ENCODE measurements at regions not wholly inside any gene's neighbourhood (a gene's known extent, or its start where the extent isn't known, plus 50 kb on each side); places are given as distances from the start of the nearest gene placed in this dataset.

DNA sequence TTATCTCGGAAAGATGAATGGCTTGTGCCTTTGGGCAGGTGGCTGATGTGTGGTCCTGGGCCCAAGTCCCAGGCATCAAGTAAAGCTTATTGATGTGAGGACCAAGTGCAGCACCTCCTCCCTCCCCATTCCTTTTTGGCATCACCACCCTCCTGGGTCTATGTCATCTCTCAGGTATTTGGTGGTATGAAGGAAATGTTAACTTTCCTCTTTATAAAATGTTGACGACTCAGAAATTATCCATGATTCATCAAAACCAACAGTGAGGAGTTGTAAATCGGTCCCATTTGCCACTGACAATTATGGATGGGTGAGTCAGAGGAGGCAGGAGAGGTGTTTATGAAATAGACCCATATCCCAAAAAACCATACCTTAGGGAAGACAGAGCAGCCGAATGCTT, 229.4 kb upstream of the GATB start:
- DNase-seq (ENCODE audit: low read depth): peak; percentile 68

DNA sequence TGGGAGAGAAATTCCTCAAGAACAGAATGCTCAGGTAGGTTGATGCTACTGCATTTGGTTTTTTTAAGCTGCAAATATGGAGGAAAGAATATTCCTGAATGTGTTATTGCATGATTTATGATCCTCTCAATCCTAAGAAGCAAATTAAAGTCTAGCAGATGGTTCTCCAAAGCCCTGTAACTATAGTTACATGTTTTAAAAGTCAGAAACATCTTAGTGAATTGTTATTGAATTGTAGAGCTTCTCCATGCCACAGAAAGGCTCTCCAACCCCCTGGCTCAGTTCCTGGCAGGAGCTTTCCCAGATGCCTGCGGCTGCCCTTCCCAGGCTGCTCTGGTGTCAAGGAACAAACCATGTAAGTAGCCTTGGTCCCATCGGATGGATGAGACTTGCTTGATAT, 227.8 kb upstream of the GATB start:
- DNase-seq (ENCODE audit: low read depth): no peak

DNA sequence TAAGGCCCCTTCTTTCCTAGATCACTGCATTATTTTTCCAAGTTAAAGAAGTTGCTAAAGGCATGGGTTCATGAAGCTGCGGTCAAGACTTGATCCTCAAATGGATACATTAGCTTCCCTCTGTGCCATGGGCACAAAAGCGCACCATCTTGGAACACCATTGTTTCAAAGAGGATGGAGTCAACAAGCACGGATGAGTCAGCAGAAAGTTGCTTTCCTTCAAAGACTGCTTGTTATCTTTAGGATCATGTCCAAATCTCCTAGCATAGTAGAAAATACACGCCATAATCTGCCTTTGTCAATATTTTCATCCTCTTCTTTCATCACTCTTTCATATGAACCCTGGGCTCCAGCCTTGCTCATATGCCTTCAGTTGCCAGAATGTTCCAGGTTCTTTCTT, 226.8 kb upstream of the GATB start:
- no peak for DNase-seq (ENCODE audit: low read depth)

DNA sequence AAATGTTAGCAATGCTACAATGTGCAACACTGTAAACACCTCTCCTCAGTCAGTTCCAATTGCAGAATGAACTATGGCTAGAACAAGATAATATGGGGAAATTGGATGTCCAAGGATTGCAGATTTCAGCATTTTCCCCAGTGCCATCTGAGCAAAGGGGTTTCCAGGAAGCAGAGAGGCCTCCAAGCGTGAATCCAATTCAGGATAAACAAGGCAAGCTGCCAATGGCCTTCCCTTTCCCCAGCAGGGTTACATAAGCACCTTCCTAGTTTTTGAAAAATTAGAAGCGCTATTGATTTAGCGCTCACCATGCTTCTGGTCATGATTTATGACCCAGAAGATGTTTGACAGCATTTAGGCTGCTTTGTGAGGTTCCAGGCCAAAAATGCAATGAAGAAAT, 223.0 kb upstream of the GATB start:
- DNase-seq (ENCODE audit: low read depth): peak; percentile 21

DNA sequence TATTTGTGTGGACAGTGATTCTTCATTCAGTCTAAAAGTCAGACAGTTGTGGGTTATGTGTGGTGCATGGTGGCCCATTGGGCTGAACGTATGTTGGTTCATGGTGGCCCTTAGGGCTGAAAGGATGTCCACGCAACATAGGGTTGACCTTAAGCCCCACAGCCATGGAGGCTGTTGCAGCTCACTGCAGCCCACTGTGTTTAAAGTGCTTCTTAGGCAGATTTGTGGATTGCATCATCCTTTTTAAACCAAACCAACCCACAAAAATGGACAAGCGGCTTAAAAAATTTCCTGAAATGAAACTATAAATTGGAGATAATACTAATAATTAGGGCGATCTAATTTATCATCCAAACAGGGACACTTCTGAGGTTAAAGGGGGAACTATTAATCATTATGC, 219.0 kb upstream of the GATB start:
- DNase-seq (ENCODE audit: low read depth): no peak

DNA sequence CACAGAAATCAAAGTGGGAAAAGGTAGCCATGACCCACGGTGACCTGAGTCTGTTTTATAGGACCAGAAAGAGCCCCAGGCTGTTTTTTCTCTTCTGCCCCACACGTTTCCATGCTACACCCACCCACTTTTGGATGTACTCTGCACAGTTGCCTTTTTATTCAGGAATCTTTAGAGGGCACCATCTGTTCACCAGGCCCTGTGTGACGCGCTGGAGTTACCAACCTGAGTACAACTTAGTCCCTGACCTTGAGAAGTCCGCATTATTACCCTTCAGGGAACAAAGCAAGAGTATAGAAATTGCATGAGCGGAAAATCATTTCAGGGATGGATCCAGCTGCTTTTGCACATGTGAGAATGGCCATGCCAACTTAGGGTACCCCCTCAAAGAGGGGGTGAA, 207.8 kb upstream of the GATB start:
- no peak for DNase-seq (ENCODE audit: low read depth)

DNA sequence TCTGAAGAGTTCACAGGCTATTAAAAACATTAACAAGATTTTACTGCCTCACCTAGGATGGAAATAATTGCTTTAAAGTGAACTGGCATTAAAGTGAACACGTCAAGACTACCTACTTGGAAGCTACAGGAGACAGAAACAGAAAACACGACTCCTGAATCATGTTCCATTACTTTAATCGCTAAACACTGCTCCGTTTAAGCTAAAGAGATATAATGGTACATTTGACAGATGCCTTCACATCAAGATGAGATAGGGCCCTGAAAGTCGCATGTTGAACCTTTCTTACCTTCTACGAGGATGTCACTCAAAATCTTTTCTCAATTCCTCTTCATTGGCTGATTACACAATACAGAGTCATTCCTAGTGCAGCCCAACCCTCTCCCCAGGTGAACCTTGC, 206.3 kb upstream of the GATB start:
- no peak for DNase-seq (ENCODE audit: low read depth)

DNA sequence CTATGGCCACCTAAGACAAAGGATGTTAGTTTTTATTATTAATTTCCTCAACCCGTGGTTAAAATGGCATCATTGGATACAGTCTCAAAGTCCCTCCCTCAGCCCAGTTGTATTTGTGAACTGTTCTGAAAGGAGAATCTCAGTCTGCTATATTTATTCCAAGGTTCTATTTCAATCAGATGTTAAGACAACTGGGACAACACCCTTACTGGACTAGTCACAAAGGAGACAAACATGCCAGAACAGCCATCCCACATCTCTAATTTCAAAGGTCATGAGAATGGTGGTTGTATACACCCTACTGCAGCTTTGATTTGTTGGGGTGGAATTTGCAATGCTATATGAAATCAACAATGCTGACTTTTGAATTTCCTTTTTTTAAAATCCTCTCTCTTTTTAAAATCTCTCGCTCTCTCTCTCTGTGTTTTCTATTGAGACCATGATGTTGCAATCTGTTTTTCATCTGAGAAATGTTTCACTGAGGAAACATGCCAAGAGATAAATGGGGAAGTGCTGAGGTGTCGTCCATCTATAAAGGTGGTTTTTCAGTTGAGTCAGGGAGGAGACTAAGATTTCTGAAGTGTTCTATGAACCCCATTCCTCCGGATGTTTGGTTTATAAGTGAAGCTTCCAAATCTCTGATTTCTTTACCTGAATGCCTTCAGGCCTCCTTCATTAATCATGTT, 201.5 kb upstream of the GATB start:
- no peak for DNase-seq (ENCODE audit: low read depth)

DNA sequence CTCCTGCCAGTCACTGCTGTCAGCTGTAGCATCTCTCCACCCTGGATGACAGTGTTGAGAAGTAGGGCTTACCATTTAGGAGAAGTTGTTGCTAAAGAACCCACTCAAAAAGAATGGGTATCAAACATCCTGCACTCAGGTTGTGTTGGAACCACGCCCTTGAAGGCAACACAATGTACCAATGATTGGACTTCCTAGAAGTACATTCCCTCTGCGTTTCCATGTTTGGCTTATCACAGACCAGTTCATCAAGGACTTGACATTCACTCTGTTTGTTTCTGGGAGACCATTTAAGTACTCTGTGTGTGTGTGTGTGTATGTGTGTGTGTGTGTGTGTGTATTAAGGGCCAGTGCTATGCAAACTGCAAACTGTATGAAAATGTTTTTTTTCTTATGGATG, 200.6 kb upstream of the GATB start:
- no peak for DNase-seq (ENCODE audit: low read depth)

DNA sequence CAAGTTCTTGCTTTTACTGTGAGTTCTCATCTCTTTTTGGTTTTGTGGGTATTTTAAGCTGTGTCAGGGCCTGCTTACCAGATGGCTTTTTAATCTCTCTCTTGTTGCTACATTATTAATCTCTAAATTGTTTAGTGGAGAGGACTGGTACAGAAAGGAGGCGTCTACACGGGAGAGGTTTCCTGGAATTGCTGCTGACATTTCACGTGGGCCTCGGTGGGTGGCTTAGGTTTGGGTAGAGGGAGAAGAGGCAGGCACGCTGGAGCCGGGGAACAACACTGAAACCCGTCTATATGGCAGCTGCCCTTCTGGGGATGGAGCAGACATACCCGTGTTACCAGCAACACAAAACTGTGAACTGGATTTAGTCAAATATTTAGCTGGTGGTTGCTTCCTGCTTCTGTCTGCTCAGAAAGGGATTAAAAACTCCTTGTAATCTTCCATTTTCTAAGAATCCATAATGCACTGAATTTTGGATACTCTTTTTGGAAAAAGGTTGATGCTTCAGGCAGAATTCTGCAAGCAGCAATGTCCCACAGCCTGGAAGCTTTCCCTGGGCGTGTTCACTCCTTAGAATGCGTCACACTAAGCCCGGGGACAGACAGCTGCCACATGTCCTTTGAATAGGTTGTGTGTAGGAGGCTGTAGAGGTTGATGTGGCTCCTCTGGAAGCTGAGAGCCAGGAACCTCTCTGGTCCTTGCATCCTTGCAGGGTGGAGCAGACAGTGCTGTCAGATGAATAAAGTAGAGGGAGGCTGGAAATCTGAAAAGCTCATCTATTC, 199.8 kb upstream of the GATB start:
- no peak for DNase-seq (ENCODE audit: low read depth)

DNA sequence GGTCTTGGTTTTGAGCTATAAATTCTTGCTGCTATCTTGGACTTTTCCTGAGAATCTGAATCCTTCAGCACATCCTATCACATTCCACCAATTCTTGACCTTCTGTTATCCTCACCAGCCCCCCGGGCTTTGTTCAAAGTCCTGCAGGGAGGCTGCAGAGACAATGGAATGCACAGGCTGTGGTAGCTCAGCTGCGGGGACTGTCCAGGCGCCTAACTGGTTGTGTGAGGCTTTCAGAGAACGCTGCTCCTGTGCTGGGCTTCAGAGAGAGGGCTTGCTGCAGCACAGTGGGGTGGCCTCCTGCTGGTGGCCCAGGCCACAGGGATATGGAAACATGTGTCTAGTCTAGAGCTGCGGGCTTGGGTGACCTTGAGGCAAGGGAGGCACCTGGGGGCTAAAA, 196.3 kb upstream of the GATB start:
- no peak for DNase-seq (ENCODE audit: low read depth)

DNA sequence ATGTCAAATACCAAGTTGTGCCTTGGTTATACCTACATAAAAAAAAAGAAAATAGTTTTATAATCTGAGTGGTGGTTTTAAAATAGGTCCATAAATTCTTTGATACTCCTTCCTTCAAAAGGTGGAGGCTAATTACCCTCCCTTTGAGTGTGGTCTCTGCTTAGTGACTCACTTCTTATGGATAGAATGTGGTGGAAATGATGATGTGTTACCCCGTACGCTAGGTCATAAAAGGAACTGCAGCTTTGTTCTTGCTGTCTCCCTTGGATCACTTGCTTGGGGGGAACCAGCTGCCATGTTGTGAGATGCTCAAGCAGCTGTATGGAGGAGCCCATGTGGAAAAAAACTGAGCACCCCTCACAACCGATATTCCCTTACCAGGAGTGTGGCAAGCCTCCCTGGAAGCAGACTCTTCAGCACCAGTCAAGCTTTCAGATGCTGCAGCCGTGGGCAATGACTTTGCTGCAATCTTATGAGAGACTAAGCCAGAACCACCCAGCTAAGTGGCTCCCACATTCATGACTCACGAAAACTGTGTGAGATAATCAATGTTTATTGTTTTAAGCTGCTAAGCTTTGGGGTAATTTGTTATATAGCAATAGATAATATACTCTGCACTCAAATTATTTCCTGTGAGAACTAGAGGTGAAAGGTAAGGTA, 195.0 kb upstream of the GATB start:
- no peak for DNase-seq (ENCODE audit: low read depth)

DNA sequence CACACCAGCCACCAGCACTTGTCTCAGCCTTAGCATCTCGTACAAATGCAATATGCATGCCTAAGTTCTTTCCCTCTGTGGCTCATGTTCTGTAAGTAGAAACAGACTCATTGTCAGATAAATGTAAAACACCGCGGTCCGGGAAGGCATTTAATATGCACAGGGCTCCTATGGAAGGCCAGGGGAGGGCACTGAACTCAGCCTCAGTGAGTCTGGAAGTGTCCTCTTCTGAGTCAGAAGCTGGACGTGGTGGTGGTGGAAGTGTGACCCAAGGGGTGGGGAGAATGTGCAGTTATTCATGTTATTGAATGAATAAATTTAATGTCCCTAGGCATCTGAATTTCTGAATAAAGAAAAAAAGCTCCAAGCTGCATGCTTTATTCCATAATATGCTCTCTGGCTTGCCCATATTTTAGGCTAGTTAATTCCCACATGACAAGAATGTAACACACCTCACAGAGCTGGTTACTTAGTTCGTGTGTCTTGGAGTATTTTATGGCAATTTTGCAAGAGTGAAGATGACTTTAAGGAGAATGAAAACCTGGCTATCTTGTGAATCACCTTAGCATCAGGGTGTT, 193.1 kb upstream of the GATB start:
- DNase-seq (ENCODE audit: low read depth): no peak

DNA sequence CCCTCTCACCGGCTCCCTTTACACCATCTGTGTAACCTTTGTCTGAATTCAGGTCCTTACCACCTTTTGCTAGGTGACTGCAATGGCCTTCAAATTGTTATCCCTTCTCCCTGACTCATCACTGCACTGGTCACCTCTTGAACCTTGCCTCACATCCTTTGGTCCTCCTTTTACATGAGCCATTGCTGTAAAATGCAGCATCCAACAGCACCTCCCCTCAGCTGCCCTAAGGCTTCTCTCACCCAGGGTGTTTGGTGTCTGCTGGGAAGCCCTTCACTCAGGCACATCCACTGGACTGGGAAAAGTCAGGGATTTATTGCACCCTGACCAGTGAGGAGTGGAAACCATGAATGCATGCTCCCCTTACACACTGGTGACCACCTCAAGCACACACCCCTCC, 192.5 kb upstream of the GATB start:
- DNase-seq (ENCODE audit: low read depth): no peak

DNA sequence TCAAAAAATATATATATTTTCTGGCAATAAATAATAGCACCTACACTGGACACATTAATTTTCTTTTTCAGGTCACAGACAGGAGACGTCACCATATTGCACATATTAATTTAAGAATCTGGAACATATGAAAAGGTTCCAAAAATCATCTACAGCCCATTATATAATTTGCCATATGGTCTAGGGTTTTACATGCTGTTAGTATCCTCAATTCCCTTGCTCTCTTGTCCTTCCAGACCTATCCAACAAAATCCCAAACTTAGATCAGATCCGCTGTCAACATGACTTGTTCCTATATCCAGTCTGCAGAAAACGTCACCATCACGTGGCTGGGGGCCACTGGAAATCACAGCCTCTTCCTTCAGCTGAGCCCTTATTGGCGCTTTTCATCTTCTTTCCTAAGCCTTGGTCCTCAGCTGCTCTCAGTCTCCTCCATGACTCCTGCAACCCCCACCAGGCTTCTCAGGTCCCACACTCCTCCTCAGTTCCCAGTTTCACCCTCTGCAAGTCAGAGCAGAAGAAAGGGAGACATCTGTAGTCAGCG, 192.0 kb upstream of the GATB start:
- no peak for DNase-seq (ENCODE audit: low read depth)

DNA sequence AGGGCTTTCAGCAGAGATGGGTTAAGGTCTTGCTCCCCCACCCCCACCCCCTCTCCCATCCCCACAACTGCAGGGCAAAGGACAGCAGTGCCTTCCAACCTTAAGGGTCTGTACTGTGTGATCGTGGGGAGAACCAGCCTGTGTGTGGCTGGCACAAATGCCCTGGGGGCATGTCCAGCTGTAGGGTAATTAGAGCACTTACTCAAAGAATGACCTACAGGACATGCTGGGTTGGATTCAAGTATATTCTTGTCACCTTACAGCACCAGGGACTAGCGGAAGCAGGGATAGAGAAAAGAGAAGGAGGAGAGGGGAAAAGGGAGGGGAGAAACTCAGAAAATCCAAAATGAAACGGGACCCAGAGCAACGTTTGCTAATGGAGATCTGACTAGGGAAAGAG, 191.3 kb upstream of the GATB start:
- DNase-seq (ENCODE audit: low read depth): no peak

DNA sequence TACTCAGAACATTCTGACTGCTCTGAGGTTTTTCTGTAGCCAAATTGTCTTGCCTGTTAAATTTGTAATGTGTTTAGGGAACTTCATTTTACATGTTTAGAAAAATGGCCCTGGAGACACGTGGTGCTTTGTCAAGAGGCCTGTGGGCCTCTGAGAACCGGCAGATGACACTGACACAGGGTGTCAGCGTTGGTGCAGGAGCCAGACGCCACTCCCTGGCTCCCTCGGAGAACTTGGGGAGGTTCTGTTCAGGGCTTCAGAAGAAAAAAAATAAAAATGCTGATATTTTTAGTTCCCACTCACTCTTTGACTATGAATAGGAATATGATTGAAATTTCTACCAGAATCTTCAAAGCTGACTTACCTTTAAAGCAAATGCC, 190.9 kb upstream of the GATB start:
- DNase-seq (ENCODE audit: low read depth): no peak

DNA sequence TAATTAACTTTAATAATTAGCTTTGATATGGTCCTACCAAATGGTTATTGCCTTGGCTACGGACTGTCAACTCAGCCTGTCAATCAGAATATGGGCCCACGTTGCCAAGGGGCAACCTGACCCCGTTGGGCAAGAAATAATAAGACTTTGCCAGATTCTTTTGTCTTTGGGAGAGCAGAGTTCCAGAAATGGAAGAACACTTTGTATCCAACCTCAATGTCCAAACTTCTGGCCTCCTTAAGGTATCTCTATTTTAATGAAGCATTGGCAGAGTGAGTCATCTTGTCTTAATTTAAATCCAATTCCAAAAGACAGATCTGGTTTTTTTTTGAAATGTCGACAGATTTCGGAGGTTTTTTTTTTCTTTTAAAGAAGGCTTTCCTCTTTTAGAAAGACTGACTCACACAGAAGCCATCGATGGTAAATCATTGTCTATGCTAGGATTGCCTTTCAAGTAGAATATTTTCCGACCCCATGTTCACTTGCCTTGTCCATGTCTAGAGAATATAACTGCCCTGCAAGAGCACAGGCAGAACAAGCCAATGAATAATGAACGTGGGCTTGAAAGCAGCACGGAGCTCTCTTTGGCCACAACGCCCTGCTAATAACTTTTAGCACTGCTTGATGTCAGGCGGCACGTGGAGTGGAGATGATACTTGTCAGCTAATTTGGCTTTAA, 190.3 kb upstream of the GATB start:
- DNase-seq (ENCODE audit: low read depth): peak; percentile 70

DNA sequence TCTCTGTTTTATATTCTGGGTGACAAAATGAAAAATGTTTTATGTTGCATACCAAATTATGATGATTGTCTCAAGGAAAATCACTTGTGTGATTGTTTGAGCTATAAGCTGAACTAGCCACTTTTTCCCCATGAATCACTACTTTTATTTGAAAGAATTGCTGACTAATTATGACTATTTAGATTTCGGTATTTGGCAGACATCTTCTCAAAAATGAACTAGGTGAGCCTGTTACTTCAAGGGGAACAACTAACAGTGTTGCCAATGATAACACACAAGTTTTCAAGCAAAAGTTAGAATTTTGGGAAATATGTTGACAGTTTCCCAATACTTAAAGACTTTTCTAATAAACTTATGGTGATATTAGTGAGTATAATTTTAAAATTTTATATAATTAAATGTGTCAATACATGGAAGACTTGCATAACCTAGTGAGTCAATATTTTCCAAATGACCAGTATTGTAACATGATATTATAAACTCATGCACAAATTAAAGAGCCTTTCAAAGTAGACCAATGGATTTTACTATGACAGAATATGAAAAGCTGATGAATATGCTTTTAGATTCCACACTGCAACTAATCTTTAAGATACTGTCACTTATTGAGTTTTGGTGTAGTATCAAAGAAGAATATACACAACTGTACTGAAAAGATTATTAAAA, 187.7 kb upstream of the GATB start:
- DNase-seq (ENCODE audit: low read depth): no peak

DNA sequence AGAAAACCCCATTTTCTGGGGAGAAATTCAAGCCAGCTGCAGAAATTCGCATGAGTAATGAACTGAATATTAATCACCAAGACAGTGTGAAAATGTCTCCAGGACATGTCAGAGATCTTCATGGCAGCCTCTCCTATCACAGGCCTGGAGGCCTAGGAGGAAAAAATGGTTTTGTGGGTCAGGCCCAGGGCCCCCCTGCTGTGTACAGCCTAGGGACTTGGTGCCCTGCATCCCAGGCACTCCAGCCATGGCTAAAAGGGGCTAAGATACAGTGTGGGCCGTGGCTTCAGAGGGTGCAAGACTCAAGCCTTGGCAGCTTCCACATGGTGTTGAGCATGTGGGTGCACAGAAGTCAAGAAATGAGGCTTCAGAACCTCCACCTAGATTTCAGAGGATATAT, 185.9 kb upstream of the GATB start:
- no peak for DNase-seq (ENCODE audit: low read depth)

DNA sequence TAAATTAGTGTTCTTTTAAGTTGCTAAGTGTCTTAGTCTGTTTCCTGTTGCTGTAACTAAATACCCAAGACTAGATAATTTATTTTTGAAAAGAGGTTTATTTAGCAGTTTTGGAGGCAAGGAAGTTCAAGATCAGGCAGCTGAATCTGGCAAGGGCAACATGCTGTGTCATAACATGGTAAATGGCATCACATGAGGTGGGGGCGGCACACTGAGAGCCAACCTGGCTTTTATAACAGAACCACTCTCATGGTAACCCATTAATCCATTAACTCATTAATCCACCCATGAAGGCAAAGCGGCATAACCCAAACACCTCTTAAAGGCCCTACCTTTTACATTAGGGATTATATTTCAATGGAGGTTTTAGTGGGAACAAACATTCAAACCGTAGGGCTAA, 182.2 kb upstream of the GATB start:
- DNase-seq (ENCODE audit: low read depth): peak; percentile 68
